Right cardiac atrium (tissue), 5 donors: ENCODE measurements at regions not wholly inside any gene's neighbourhood (a gene's known extent, or its start where the extent isn't known, plus 50 kb on each side); places are given as distances from the start of the nearest gene placed in this dataset.

Experiments
- ATAC-seq, 2 donors: fragments of 200-7000 bp; cut with Tn5 transposase; one replicate each; pipeline versions ENCODE4 v1.8.0 to v1.9.1; 2020; ENCODE audit warnings: moderate library complexity in 2 of 2, mild to moderate bottlenecking in 1 of 2
- DNase-seq, 3 donors: peaks; one replicate each; pipeline ENCODE4 v3.0.0-alpha.2; 2020
- H3K27ac ChIP-seq: one replicate; pipeline ENCODE4 v1.5.1; 2013; ENCODE audit warnings: mild to moderate bottlenecking, low read length, control low read depth, moderate library complexity
- H3K27me3 ChIP-seq: one replicate; pipeline ENCODE4 v1.6.1; 2013; ENCODE audit not compliant: control insufficient read depth, insufficient read depth
- H3K4me1 ChIP-seq: one replicate; pipeline ENCODE4 v1.6.1; 2013; ENCODE audit warnings: low read length; ENCODE audit not compliant: control insufficient read depth, insufficient read depth
- H3K4me3 ChIP-seq: one replicate; pipeline ENCODE4 v1.5.1; 2013; ENCODE audit warnings: low read length, control low read depth
- H3K9me3 ChIP-seq: one replicate; pipeline ENCODE4 v1.6.1; 2013; ENCODE audit warnings: low read length; ENCODE audit not compliant: control insufficient read depth
- WGBS: extraction: QIAGEN DNeasy Blood & Tissue Kit; methylation state at CpG from one replicate; pipeline ENCODE4 v1.1.7; 2013; 5-methylcytosine and 5-hydroxymethylcytosine counted together
- intact Hi-C, 4 donors: fragments of 100-400 bp; cut with DNase I; formaldehyde crosslinking; loops; one replicate each; pipeline versions ENCODE4 v1.11.0 to v1.14.0; 2022 to 2023
- donor health status: healthy with polysubstance abuse.
- donor health status: DM: no; HTN: yes; CAD: no.
- donor health status: DM: no; HTN: no; CAD: no.
- donor health status: DM: no; HTN: yes; CAD: no; lungs with severe emphysema.
- donor health status: DM: yes; HTN: yes; CAD: no.

DNA sequence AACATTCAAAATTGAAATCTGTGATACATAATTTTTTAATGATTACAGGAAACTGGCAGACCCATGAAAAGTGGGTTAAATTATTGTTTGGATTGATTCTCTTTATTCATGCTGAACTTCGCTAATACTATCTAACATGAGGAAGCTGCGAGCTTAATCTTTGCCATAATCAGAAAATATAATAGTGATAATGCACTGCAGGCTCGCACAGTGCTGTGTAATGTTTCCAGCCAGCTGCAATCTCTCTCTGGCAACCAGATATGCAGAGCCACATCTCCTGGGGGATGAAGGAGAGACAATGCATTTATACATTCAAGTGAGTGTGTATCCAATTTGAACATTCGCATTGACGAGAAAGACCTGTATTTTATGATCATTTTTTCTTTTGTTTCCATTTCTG, 669.7 kb upstream of the RGMB start:
- H3K4me3 ChIP-seq, result no peak overlapping the region
- no peaks in the 10 kb centered on the region for H3K27me3 ChIP-seq
- DNase-seq (no peak), ATAC-seq (no peak)
- no peak overlapping the region for H3K27ac ChIP-seq
- no peaks in the 10 kb centered on the region for H3K4me1 ChIP-seq
- WGBS, result 47% methylated on average over 5 of the region's 5 CpGs
- H3K9me3 ChIP-seq, result no peaks in the 10 kb centered on the region
- intact Hi-C loops, result no loop called here

DNA sequence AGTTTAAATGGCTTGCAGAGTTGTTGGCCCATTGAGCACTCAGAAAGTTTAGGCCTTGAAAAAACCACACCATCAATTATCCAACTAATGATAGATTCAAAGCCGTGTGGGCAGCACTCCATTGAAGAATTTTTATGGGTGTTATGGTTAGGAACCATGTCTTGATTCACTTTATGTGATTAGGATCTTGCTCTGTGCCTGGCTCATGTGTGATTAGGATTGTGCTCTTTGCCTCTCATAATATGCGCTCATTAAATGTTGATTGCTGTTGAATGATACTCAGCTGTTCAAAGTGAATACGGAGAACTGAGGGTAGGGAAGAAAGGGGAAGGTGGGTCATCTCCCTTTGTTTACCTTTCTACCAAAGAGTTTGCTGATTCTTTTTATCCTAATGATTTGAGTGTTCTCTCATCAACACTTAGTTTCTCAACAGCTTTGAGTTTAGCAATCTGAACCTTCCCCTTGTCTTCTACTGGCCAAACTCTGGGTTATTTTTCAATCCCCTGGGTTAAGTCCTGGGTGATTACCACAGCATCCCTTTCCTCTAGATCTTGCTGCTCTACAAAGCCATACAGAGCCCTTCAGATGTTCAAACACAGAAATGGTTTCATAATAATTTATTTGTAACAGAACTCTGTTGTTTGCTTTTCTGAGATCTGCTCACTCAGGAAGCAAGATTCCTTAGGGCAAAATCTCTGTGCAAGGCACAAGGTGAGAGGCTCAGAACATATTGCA, 668.8 kb upstream of the RGMB start:
- DNase-seq, result no peak
- no peak for ATAC-seq
- no peak overlapping the region for H3K4me3 ChIP-seq
- no peaks in the 10 kb centered on the region for H3K27me3 ChIP-seq
- H3K9me3 ChIP-seq, result no peaks in the 10 kb centered on the region
- no peak overlapping the region for H3K27ac ChIP-seq
- intact Hi-C loops, result no loop called here
- H3K4me1 ChIP-seq, result no peaks in the 10 kb centered on the region
- WGBS, result 58% methylated on average over 3 of the region's 3 CpGs

DNA sequence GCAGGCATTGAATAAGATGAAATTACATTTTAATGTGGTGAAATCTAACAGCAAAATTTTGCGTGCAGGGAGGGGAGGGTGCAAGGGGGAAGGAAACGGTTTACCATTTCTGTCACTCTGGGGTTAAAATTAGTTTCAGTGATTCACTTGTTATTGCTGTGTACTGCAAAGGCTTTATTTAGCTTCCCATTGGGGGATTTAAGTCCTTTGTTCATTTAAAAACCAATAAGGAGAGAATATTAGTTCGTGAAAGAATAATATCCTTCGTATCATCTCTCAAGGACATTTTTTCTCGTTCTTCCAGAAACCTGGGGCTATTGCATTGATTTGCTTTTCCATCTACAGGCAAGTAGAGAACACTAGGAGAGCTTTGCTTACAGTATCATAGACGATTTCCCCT, 667.8 kb upstream of the RGMB start:
- no peak for DNase-seq
- no peak for ATAC-seq
- no peaks in the 10 kb centered on the region for H3K27me3 ChIP-seq
- no peaks in the 10 kb centered on the region for H3K9me3 ChIP-seq
- H3K4me1 ChIP-seq, result no peaks in the 10 kb centered on the region
- WGBS, result 70% methylated on average over 6 of the region's 6 CpGs
- no peak overlapping the region for H3K4me3 ChIP-seq
- H3K27ac ChIP-seq, result no peak overlapping the region
- intact Hi-C loops, result no loop called here

DNA sequence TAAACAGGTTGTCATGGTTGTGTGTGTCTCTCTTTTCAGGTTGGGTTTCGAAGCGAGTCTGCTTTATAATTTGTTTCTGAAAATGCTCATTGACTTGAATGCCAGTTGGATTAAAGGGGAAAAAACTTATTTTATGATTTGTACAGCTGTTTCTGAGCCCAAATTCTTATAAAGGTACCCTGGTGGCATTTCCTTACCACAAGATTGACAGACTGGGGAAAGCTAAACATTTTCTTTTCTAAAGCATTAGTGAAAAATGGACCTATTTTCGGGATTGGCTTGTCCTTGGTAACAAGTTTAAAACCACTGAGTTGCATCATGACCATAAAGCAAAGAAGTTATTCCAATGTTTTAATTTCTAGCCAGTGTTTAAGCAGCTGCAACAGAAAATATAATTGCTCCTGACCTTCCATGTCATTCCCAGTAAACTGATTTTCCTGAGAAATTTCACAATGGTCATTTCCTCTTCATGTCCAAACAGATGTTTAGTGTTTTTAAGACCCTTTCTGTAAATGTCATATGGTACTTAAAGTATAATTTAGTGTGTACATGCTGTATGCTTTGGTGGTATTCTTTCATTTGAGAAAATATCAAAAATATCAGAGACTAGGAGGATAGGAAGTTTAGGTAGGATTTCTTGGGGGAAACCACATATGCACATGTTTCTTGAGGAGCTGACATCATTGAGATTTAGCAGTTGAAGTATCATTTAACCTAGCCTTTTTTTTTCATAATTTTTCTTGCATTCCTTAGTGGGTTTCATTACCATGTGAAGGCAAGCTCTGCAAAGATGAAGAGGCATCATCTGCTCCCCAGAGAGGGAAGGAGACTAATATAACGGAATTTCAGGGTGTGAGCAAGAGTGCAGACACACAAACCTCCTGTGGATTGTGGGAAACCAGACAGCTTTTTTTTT, 667.1 kb upstream of the RGMB start:
- intact Hi-C loops, result no loop called here
- Histone ChIP-seq H3K9me3 (no peaks in the 10 kb centered on the region), H3K27ac (no peak overlapping the region), H3K4me1 (no peaks in the 10 kb centered on the region), H3K4me3 (no peak overlapping the region), H3K27me3 (no peaks in the 10 kb centered on the region)
- 60% methylated on average over 4 of the region's 4 CpGs for WGBS
- ATAC-seq (no peak), DNase-seq (no peak)

DNA sequence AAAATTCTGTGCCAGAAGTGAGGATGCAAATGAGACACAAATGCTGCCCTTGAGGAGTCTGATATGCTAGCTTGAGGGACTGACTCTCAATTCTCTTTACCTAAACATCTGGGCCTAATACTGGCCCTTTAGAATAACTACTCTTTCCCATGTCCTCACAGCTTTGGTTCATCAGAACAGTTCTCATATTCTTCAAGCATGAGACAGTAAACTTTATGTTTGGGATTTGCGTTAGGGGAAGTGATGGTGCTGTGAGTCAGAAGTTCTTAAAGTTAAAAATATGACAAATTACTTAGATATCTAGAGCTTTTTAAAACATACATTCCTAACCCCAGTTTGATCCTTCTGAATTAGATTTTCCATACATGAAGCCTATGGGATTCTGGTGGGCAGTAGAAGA, 665.0 kb upstream of the RGMB start:
- H3K27me3 ChIP-seq, result no peaks in the 10 kb centered on the region
- H3K4me3 ChIP-seq, result no peak overlapping the region
- H3K9me3 ChIP-seq, result no peaks in the 10 kb centered on the region
- intact Hi-C loops, result no loop called here
- WGBS, result 87% methylated on average over 1 of the region's 1 CpG
- DNase-seq (no peak), ATAC-seq (no peak)
- H3K27ac ChIP-seq, result no peak overlapping the region
- no peaks in the 10 kb centered on the region for H3K4me1 ChIP-seq

DNA sequence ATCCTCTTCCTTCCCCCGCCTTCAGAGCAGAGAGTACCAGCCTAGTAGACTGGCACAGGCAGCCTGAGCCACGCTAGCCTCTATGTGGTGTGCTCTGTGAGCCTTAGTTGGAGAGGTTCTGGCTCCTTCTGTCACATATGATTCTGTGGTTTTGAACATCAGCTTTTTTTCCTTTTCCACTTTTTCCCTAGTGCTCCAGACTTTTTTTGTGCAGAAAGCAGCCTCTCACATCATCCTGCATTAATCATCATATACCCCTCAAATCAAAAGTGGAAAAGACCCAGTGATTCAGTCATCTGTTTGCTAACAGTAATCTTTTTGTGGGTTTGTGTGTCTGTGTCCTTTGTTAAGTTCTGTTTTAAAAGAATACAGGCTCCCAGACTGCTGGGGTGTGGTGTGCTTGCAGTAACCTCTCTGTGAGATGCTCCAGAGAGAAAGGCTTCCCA, 663.9 kb upstream of the RGMB start:
- Histone ChIP-seq H3K27ac (no peak overlapping the region), H3K27me3 (no peaks in the 10 kb centered on the region), H3K4me1 (no peaks in the 10 kb centered on the region), H3K4me3 (no peak overlapping the region), H3K9me3 (no peaks in the 10 kb centered on the region)
- DNase-seq (no peak), ATAC-seq (no peak)
- intact Hi-C loops, result no loop called here
- WGBS, result 65% methylated on average over 2 of the region's 2 CpGs

DNA sequence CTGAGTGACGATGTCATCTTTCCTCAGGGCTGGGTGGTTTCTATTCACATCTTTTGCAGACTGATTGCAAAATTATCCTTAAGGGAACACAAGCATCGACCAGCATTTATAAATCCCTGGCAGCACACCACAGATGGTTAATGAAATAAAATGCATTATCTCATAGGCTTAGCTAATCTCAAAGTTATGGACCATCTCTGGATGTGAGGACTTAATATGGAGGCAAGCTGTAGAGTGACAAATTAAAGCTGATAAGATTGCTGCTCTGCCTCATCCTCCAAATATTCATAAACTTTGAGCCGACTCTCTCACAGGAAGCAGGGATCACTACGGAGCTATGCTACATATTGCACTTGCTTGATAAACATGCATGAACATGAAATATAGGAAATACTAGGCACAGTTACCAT, 663.2 kb upstream of the RGMB start:
- H3K27ac ChIP-seq, result no peak overlapping the region
- no peaks in the 10 kb centered on the region for H3K9me3 ChIP-seq
- WGBS, result 20% methylated on average over 4 of the region's 4 CpGs
- H3K4me3 ChIP-seq, result no peak overlapping the region
- no peaks in the 10 kb centered on the region for H3K27me3 ChIP-seq
- intact Hi-C loops, result no loop called here
- H3K4me1 ChIP-seq, result no peaks in the 10 kb centered on the region
- no peak for ATAC-seq
- no peak for DNase-seq

DNA sequence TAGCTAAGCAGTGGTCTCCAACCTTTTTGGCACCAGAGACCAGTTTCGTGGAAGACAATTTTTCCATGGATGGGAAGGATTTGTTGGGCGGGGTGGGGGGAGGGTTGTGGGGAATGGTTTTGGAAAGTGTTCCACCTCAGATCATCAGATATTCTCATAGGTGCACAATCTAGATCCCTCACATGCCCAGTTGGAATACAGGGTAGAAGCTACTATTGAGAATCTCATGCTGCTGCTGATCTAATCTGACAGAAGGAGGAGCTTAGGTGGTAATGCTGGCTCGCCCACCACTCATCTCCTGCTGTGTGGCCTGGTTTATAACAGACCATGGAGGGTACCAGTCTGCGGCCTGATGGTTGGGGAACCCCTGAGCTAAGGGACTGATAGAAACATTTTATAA, 662.7 kb upstream of the RGMB start:
- intact Hi-C loops, result no loop called here
- 77% methylated on average over 4 of the region's 4 CpGs for WGBS
- H3K27ac ChIP-seq, result no peak overlapping the region
- ATAC-seq (no peak), DNase-seq (no peak)
- no peaks in the 10 kb centered on the region for H3K4me1 ChIP-seq
- H3K4me3 ChIP-seq, result no peak overlapping the region
- no peaks in the 10 kb centered on the region for H3K27me3 ChIP-seq
- H3K9me3 ChIP-seq, result no peaks in the 10 kb centered on the region

DNA sequence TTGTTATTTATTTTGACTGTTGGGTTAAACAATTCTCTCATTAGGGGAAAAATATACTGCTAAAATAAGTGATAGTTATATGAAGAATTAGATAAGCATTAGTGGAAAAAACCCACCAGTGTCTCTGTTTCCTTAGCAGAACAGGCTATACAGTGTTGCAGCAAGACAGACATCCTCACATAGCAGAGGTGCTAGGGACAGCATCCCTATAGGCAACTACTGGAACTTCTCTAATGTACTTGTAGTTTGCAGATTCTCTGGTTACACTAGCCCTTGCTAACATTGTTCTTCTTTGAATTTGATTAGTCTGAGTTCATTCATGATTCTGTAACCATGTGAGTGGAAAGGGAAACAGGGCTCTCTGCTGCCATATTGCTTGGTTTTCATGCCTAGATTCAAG, 661.8 kb upstream of the RGMB start:
- intact Hi-C loops, result no loop called here
- H3K27ac ChIP-seq, result no peak overlapping the region
- DNase-seq, result no peak
- ATAC-seq, result no peak
- no peaks in the 10 kb centered on the region for H3K27me3 ChIP-seq
- no peaks in the 10 kb centered on the region for H3K4me1 ChIP-seq
- no peaks in the 10 kb centered on the region for H3K9me3 ChIP-seq
- H3K4me3 ChIP-seq, result no peak overlapping the region

DNA sequence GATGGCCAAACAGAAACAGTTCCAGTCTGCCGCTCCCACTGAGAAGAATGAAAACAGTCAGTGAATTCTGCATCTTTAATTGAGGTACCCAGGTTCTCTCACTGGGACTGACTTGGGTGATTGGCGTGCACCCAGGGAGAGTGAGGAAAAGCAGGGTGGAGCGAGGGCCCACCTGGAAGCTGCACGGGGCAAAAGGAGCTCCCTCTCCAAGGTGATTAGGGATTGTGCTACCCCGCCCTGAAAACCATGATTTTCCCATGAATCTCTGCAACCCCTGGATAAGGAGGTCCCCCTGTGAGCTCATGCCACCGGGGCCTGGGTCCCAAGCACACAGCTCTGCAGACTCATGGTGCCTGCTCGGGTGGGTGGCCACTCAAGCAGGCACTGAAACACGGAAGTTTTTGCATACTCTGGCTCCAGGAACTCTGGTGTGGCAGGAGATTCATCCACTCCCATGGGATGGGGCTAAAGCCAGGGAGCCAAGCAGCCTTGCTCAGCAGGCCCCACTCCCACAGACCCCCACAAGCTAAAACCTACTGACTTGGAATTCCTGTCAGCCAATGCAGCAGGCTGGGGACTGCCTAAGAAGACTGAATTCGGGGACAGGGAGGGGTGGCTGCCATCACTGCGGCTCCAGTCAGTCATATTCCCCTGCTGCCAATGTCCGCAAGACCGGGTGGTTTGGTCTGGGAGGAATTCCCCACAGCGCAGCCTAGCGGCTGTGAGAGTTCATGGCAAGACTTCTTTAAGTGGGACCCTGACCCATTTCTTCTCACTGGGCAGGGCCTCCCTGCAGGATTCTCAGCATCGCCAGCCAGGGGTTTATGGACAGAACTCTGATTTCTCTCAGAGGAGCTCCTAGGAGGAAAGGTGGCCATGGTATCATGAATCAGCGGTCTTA, 652.2 kb upstream of the RGMB start:
- Histone ChIP-seq H3K9me3 (peaks cover 2% of the 10 kb centered on the region), H3K27ac (no peak overlapping the region), H3K27me3 (no peaks in the 10 kb centered on the region), H3K4me1 (no peaks in the 10 kb centered on the region), H3K4me3 (no peak overlapping the region)
- intact Hi-C loops, result no loop called here
- 87% methylated on average over 16 of the region's 16 CpGs for WGBS
- ATAC-seq, result no peak
- DNase-seq, result no peak

DNA sequence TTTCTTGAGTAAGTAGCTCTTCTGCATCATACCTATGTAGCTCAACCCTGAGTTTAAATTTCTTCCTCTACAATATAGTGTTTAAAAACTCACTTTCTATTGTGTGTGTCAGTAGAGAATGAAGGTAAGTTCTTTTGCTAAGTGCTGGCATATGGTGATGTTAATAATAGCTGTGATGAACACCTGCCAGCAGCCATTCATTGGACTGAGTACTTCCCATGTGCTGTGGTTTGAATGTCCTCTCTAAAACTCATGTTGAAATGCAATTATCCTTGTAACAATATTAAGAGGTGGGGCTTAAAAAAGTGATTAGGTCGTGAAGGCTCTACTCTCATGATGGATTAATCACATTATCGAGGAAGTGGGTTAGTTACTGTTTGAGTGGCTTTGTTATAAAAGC, 645.2 kb upstream of the RGMB start:
- no peak for DNase-seq
- no peak overlapping the region for H3K4me3 ChIP-seq
- 51% methylated on average over 2 of the region's 2 CpGs for WGBS
- H3K27me3 ChIP-seq, result no peaks in the 10 kb centered on the region
- intact Hi-C loops, result no loop called here
- no peaks in the 10 kb centered on the region for H3K4me1 ChIP-seq
- no peaks in the 10 kb centered on the region for H3K9me3 ChIP-seq
- no peak overlapping the region for H3K27ac ChIP-seq
- ATAC-seq, result no peak
